ENCODE measurements at regions not wholly inside any gene's neighbourhood (a gene's known extent, or its start where the extent isn't known, plus 50 kb on each side); places are given as distances from the start of the nearest gene placed in this dataset.

- TF ChIP-seq EZH2 (IDR thresholded peaks at IDR 0.05; ENCODE audit: low read depth, low read length, severe bottlenecking): no peak
These were observed 978.4 kb downstream of the TLE4 start (continued) for GRCh38 chr9:80550181-80550580.
